Ramos (cell line): ENCODE measurements at regions not wholly inside any gene's neighbourhood (a gene's known extent, or its start where the extent isn't known, plus 50 kb on each side); places are given as distances from the start of the nearest gene placed in this dataset.

ENCODE experiments used
- in situ Hi-C: fragments of 300-500 bp; cut with MboI; formaldehyde crosslinking; loops from one replicate; pipeline ENCODE4 v1.14.3; 2022; ENCODE audit warnings: low sequenced_read_pairs; ENCODE audit not compliant: unreplicated experiment

GRCh38 chr3:72320095-72320954 lies 527.9 kb downstream of the SHQ1 start:
- in situ Hi-C loops = no loop called here

DNA sequence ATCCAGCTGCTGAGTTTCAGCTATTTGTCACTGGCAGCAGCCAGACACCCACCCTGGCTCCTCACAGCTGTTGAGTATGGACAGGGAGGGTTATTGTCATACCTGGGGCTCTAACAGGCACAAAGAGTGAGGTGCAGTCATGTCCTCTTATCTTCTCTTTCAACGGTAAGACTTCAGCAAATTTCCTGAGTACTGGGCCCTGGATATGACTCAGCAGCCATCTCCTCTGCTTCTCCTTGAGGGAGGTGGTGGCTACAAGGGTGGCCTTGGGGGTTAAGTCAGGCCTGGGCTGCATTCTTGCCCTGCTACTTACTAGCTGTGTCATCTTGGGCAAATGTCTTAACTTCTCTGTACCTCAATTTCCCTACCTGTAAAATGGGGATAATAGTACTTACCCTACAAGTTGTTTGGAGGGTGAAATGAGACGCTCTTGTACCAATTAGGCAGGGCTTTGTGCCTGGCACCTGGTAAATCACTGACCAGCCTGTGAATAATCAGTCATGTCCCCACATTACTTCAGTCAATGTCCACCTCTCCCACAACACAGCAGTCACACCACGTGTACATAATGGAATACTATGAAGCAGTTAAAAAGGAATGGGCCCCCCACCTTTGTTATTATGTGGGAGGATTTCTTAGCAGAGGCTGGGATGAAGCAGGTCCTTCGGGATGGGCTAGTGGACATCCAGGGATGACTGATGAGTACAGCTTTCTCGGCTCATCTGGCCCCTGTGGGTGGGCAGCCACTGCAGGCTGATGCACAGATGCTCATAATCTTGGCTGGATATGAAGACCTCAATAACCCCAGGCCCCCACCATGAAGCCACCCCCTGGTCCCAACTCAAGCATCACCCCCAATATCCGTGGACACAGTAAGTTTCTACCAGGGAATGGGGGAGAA lies 528.8 kb downstream of the SHQ1 start:
- in situ Hi-C loops = no loop called here

- in situ Hi-C loops = no loop called here
Measured at GRCh38 chr3:72318504-72319193, 529.6 kb downstream of the SHQ1 start.

DNA sequence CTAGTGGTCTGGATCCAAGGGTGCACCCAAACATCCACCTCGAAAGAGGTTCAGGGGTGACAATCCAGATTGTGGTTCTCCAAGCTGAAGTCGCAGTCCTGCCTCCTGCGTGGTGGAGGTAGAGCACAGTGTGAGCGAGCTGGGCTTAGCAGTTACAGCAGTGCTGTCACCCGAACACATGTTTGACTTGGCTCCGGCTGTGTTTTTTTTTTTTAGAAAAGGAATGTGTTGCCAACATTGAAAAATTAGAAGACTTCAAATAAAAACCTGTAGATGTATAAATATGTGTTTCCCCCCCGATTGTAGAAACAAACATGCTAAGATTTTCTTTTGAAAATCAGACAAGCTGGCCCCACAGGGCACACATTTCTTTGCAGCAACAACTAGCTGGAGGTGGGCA lies 530.8 kb downstream of the SHQ1 start:
- in situ Hi-C loops = no loop called here

GRCh38 chr3:72316501-72317279 lies 531.6 kb downstream of the SHQ1 start:
- in situ Hi-C loops = no loop called here

- in situ Hi-C loops = no loop called here
Measured at GRCh38 chr3:72313308-72313707, 528.4 kb upstream of the PROK2 start.

DNA sequence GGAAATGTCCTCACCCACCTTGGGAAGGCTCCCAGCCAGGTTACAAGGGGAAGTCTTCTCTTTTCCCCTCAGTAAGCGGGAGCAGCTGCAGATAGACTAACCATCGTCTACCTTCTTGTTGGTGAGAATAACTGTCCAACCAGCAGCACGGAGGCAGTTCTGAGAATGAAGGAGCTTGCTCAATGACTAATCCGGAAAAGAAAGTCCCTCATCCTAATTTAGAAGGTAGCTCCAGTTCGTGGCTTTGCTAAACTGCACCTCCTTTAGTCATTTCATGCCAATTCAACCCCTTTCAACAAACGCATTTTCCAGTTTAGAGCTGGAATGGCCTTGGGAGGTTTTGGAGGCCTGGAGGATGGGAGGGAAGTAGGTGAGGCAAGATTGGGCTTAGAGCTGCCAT lies 527.4 kb upstream of the PROK2 start:
- in situ Hi-C loops = no loop called here

GRCh38 chr3:72311425-72311824 lies 526.5 kb upstream of the PROK2 start:
- in situ Hi-C loops = no loop called here

DNA sequence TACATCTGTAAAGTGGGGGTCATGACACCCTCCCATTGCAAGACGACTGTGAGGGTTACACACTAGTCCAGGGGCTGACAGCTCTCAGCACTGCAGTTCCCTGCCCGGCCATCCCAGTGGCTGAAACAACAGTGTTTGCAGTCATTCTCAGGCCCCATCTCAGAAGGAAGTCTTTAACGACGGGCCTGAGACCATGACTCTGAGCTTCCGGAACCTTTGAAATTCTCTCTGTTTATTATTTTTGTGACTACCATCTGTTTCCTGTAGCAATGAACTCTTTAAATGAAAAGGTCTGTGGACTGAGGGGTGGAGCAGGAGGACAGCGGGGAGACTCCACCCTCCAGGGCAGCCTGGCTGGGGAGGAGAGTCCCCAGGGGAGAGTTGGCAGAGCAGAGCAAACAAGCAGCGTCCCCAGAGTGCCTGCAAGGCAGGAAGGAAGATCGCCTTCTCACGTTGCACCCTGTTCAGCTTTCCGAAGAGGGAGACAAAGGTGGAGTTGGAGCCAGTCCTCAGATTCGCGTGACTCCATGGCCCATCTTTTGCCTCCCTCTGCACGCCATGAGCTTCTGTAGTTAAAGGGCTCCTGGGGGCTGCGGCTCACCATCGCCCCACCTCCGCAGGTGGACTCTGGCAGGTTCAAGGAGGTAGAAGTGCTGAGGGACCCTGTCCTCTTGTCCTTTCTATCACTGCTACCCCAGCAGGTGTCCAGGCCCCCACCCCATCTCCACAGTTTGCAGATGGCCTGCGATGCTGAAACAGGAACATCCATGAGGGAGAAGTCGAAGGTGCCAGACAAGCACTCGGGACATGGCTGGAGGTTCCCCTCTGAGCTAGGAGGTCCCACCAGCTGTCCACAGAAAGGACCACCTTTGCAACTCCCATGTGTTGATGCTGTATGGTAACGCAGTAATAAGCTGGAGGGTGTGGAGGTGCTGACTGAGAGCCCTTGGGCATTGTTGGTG lies 525.8 kb upstream of the PROK2 start:
- in situ Hi-C loops = no loop called here

GRCh38 chr3:72309661-72310418 lies 524.9 kb upstream of the PROK2 start:
- in situ Hi-C loops = no loop called here

GRCh38 chr3:72308641-72309040 lies 523.7 kb upstream of the PROK2 start:
- in situ Hi-C loops = no loop called here

- in situ Hi-C loops = no loop called here
Measured at GRCh38 chr3:72307438-72308115, 522.6 kb upstream of the PROK2 start.

DNA sequence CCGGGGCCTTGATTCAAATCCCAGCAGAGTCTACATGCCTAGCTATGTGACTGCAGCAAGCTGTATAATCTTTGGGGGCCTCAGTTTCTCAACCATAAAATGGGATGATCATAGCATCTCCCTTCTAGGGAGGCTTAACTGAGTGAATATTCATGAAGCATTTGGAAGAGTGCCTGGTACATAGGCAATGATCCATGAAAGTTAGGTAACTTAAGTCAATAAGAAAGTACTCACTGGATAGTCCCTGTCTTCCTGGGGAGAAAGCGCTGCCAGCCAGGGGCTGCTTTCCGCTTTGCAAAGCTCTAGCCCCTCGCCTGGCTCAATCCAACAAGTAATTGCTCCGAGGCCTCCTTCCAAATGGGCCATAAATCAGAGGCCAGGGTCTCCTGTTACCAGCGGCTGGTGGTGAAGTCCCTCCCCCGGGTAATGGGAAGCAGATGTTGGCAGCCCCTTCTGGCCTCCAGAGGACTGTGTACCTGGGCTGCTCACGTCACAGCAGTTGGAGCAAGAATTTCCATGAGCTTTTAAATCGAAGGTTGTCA lies 521.9 kb upstream of the PROK2 start:
- in situ Hi-C loops = no loop called here

DNA sequence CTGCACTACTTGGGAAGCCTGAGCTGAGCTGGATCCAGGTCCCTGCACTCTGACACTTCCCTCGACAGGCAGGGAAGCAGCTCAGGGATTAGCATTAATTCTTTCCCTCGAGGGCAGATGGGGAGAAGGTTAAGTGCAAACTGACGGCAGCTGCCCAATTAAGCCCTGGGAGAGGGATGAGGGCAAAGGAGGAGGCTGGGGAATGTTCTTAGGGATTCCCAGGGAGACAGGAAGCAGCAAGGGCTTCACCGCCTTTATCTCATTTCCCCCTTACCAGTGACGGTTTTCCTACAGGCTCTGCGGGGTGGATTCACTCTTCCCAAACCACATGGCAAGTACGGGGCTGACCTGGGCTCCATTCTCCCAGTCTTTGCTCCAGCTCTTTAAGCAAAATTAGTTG lies 519.0 kb upstream of the PROK2 start:
- in situ Hi-C loops = no loop called here

GRCh38 chr3:72301779-72302178 lies 516.8 kb upstream of the PROK2 start:
- in situ Hi-C loops = no loop called here

DNA sequence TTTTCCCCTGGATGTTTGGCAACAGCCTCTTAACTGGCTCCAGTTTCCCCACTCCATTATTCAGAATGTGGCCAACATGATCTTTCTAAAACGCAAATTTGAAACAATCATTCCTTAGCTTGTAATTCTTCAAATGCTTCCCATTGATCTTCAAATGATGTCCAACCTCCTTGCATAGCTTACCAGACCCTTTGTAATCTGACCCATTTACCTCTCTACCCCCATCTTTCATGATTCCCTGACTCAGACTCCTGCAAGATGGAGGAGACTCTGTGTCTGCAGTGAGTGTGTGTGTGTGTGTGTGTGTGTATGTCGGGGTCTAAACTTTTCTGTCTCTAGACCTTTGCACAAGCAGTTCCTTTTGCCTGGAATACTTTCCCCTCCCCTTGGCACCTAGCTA lies 515.7 kb upstream of the PROK2 start:
- in situ Hi-C loops = no loop called here

- in situ Hi-C loops = no loop called here
Measured at GRCh38 chr3:72299823-72300222, 514.9 kb upstream of the PROK2 start.
